ENCODE measurements at regions not wholly inside any gene's neighbourhood (a gene's known extent, or its start where the extent isn't known, plus 50 kb on each side); places are given as distances from the start of the nearest gene placed in this dataset.

- Histone ChIP-seq H3K36me3 (no peaks in the 10 kb centered on the region), H3K4me1 (no peaks in the 10 kb centered on the region), H3K9me3 (no peaks in the 10 kb centered on the region), H3K4me3 (no peak overlapping the region), H3K27ac (no peak overlapping the region), H3K27me3 (no peaks in the 10 kb centered on the region)
- TF ChIP-seq POLR2A (IDR thresholded peaks at IDR 0.05): no peak
- no peak for TF ChIP-seq CTCF (IDR thresholded peaks at IDR 0.05)
- no peak for DNase-seq
Observed at GRCh38 chr3:117105686-117106085, 396.1 kb downstream of the TUSC7 start.

DNA sequence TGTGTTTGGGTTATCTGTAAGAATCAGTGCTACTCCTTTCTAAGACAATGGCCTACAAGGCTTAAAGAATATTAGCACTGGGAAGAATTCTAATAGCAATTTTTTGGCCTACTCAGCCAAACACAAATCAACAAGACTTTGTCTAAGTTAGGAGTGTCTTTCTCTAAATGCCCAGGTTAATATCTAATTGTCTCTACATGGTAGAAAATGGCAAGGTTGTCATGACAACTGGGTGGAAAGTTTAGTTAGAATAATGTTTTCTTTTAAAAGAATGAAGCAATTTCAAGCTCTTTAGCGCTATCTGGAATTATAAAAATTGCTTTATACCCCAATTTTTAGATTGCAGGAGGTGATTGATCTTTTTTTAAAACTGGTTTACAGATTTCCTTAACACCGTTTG, 396.8 kb downstream of the TUSC7 start:
- Histone ChIP-seq H3K9me3 (no peaks in the 10 kb centered on the region), H3K27me3 (no peaks in the 10 kb centered on the region), H3K4me1 (no peaks in the 10 kb centered on the region), H3K4me3 (no peak overlapping the region), H3K27ac (no peak overlapping the region), H3K36me3 (no peaks in the 10 kb centered on the region)
- TF ChIP-seq POLR2A (IDR thresholded peaks at IDR 0.05): no peak
- TF ChIP-seq CTCF (IDR thresholded peaks at IDR 0.05): no peak
- DNase-seq: no peak

DNA sequence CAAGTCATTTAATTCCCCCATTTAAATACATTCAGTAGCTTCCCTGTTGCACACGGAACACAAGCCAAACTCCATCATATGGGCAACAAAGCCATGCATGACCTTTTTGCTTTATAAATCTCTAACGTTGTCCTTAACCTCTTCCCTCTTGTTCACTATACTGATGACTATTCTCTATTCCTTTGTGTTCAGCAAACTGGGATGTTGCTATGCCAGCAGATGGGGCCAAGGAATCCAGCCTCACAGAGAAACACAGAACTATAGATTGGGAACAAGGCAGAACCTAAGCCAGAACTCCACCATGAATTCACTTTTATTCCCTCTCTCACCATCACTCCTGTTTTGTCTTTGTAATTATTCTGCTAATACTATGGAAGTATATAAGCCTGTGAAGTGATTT, 398.4 kb downstream of the TUSC7 start:
- TF ChIP-seq POLR2A (IDR thresholded peaks at IDR 0.05): no peak
- no peak for TF ChIP-seq CTCF (IDR thresholded peaks at IDR 0.05)

DNA sequence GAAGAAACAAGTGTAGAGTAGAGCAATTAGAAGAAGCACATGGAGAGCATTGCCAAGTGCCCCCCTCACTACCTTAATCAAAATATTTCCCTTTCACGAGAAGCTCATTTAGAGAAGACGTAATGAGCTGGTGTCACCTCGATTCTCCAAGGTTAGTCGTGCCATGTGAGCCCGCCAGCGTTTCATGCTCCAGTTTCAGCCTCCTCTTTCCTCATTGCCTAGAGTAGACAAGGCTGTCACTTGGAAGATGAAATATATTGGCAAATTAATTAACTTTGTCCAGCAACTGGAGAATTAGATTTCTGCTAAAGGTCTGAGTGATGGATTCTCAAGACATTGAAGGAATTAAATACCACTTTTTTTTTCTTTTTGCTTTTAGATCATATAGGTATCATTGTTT, 399.6 kb downstream of the TUSC7 start:
- Histone ChIP-seq H3K36me3 (no peaks in the 10 kb centered on the region), H3K4me3 (no peak overlapping the region), H3K9me3 (no peaks in the 10 kb centered on the region), H3K4me1 (no peaks in the 10 kb centered on the region), H3K27me3 (no peaks in the 10 kb centered on the region), H3K27ac (no peak overlapping the region)
- TF ChIP-seq CTCF (IDR thresholded peaks at IDR 0.05) (no peak), POLR2A (IDR thresholded peaks at IDR 0.05) (no peak)
- DNase-seq: no peak

More for the DNA sequence above, 398.4 kb downstream of the TUSC7 start:
- Histone ChIP-seq H3K36me3 (no peaks in the 10 kb centered on the region), H3K9me3 (no peaks in the 10 kb centered on the region), H3K4me3 (no peak overlapping the region), H3K4me1 (no peaks in the 10 kb centered on the region), H3K27me3 (no peaks in the 10 kb centered on the region), H3K27ac (no peak overlapping the region)
- no peak for DNase-seq

- DNase-seq: no peak
- no peak for TF ChIP-seq POLR2A (IDR thresholded peaks at IDR 0.05)
- no peak for TF ChIP-seq CTCF (IDR thresholded peaks at IDR 0.05)
- H3K27ac ChIP-seq: no peak overlapping the region
- no peaks in the 10 kb centered on the region for H3K36me3 ChIP-seq
- H3K4me1 ChIP-seq: no peaks in the 10 kb centered on the region
- H3K4me3 ChIP-seq: no peak overlapping the region
- no peaks in the 10 kb centered on the region for H3K27me3 ChIP-seq
- H3K9me3 ChIP-seq: no peaks in the 10 kb centered on the region
Observed at GRCh38 chr3:117114517-117115265, 405.1 kb downstream of the TUSC7 start.

Data from Peyer's patch (tissue), 4 donors.